ENCODE measurements at regions not wholly inside any gene's neighbourhood (a gene's known extent, or its start where the extent isn't known, plus 50 kb on each side); places are given as distances from the start of the nearest gene placed in this dataset.

GRCh38 chr3:78426454-78426853 lies 1341.3 kb downstream of the ROBO1 start:
- Mint-ChIP-seq H3K4me3 (ENCODE audit: unreplicated experiment) (no peak overlapping the region), H3K36me3 (ENCODE audit: low read depth) (peaks cover 2% of the 10 kb centered on the region), H3K9me3 (ENCODE audit: low read depth) (peaks cover 3% of the 10 kb centered on the region), H3K27ac (ENCODE audit: unreplicated experiment) (no peak overlapping the region), H3K27me3 (ENCODE audit: low read depth) (no peaks in the 10 kb centered on the region), H3K4me1 (ENCODE audit: low read depth) (no peaks in the 10 kb centered on the region)
- TF ChIP-seq CTCF (IDR thresholded peaks at IDR 0.05), result no peak
- no peak for DNase-seq (ENCODE audit: low spot score)

GRCh38 chr3:78427303-78427702 lies 1340.5 kb downstream of the ROBO1 start:
- Mint-ChIP-seq H3K4me3 (ENCODE audit: unreplicated experiment) (no peak overlapping the region), H3K27ac (ENCODE audit: unreplicated experiment) (no peak overlapping the region), H3K27me3 (ENCODE audit: low read depth) (no peaks in the 10 kb centered on the region), H3K36me3 (ENCODE audit: low read depth) (peaks cover 2% of the 10 kb centered on the region), H3K4me1 (ENCODE audit: low read depth) (no peaks in the 10 kb centered on the region), H3K9me3 (ENCODE audit: low read depth) (peaks cover 3% of the 10 kb centered on the region)
- no peak for TF ChIP-seq CTCF (IDR thresholded peaks at IDR 0.05)
- no peak for DNase-seq (ENCODE audit: low spot score)

- Mint-ChIP-seq H3K27me3 (ENCODE audit: low read depth) (no peaks in the 10 kb centered on the region), H3K36me3 (ENCODE audit: low read depth) (peaks cover 2% of the 10 kb centered on the region), H3K9me3 (ENCODE audit: low read depth) (peaks cover 3% of the 10 kb centered on the region), H3K27ac (ENCODE audit: unreplicated experiment) (no peak overlapping the region), H3K4me1 (ENCODE audit: low read depth) (no peaks in the 10 kb centered on the region), H3K4me3 (ENCODE audit: unreplicated experiment) (no peak overlapping the region)
- no peak for DNase-seq (ENCODE audit: low spot score)
- TF ChIP-seq CTCF (IDR thresholded peaks at IDR 0.05), result no peak
These were observed 1337.1 kb downstream of the ROBO1 start for GRCh38 chr3:78430741-78431140.

GRCh38 chr3:78434801-78435200 lies 1333.0 kb downstream of the ROBO1 start:
- H3K27ac Mint-ChIP-seq (ENCODE audit: unreplicated experiment), result no peak overlapping the region

GRCh38 chr3:78455166-78455565 lies 1312.6 kb downstream of the ROBO1 start:
- Mint-ChIP-seq H3K36me3 (ENCODE audit: low read depth) (no peaks in the 10 kb centered on the region), H3K4me1 (ENCODE audit: low read depth) (no peaks in the 10 kb centered on the region), H3K4me3 (ENCODE audit: unreplicated experiment) (no peak overlapping the region), H3K27me3 (ENCODE audit: low read depth) (no peaks in the 10 kb centered on the region), H3K27ac (ENCODE audit: unreplicated experiment) (no peak overlapping the region), H3K9me3 (ENCODE audit: low read depth) (peaks cover 5% of the 10 kb centered on the region)
- no peak for DNase-seq (ENCODE audit: low spot score)
- TF ChIP-seq CTCF (IDR thresholded peaks at IDR 0.05), result no peak

More at GRCh38 chr3:78434801-78435200, 1333.0 kb downstream of the ROBO1 start:
- Mint-ChIP-seq H3K4me3 (ENCODE audit: unreplicated experiment) (no peak overlapping the region), H3K9me3 (ENCODE audit: low read depth) (peaks cover 2% of the 10 kb centered on the region), H3K4me1 (ENCODE audit: low read depth) (no peaks in the 10 kb centered on the region), H3K36me3 (ENCODE audit: low read depth) (peaks cover 2% of the 10 kb centered on the region), H3K27me3 (ENCODE audit: low read depth) (no peaks in the 10 kb centered on the region)
- no peak for DNase-seq (ENCODE audit: low spot score)
- no peak for TF ChIP-seq CTCF (IDR thresholded peaks at IDR 0.05)
